ENCODE measurements at regions not wholly inside any gene's neighbourhood (a gene's known extent, or its start where the extent isn't known, plus 50 kb on each side); places are given as distances from the start of the nearest gene placed in this dataset.

DNA sequence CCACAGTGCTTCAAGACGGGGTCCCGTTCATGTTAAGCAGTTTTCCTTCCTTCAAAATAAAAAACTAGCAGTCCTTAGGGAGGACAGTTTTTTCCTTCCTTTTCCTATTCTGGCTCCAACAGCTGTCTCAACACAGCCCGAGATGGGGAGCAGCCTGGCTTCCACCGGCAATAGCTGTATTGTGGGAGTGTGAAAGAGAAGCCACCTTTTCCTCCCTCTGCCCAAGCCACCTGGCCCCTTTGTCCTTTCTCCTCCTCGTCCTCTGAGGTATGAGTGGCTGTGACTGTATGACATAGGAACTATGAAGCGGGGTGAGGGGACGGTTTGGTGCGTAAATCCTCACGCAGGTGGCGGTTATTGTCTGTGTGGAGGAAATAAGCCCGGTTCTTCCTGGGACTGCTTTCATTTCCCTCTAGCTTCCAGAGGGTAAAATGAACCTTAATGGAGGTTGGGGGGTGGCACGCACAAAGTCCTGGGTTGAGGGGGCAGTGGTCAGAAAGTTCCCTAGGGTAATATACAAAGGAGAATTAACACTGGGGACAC lies 292.0 kb upstream of the DMRT1 start:
- TF ChIP-seq, protein P1, sequence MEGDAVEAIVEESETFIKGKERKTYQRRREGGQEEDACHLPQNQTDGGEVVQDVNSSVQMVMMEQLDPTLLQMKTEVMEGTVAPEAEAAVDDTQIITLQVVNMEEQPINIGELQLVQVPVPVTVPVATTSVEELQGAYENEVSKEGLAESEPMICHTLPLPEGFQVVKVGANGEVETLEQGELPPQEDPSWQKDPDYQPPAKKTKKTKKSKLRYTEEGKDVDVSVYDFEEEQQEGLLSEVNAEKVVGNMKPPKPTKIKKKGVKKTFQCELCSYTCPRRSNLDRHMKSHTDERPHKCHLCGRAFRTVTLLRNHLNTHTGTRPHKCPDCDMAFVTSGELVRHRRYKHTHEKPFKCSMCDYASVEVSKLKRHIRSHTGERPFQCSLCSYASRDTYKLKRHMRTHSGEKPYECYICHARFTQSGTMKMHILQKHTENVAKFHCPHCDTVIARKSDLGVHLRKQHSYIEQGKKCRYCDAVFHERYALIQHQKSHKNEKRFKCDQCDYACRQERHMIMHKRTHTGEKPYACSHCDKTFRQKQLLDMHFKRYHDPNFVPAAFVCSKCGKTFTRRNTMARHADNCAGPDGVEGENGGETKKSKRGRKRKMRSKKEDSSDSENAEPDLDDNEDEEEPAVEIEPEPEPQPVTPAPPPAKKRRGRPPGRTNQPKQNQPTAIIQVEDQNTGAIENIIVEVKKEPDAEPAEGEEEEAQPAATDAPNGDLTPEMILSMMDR (IDR thresholded peaks at IDR 0.05) = no peak
- TF ChIP-seq POLR2A (IDR thresholded peaks at IDR 0.05; ENCODE audit: low read length) (no peak), JUN (IDR thresholded peaks at IDR 0.05) (no peak), RAD21 (conservative IDR thresholded peaks at IDR 0.05 in 1 of 2, IDR thresholded peaks at IDR 0.05 in 1 of 2) (no peak), NR3C1 (IDR thresholded peaks at IDR 0.05) (no peak), CHD2 (IDR thresholded peaks at IDR 0.05; ENCODE audit: low read length, partially characterized antibody) (no peak), SMC3 (IDR thresholded peaks at IDR 0.05) (no peak), JUNB (IDR thresholded peaks at IDR 0.05) (no peak), RCOR1 (IDR thresholded peaks at IDR 0.05; ENCODE audit: low read depth, low read length) (no peak), KDM5A (IDR thresholded peaks at IDR 0.05) (no peak)

All from A549 (cell line).